ENCODE measurements at regions not wholly inside any gene's neighbourhood (a gene's known extent, or its start where the extent isn't known, plus 50 kb on each side); places are given as distances from the start of the nearest gene placed in this dataset.

GRCh38 chr12:13383379-13383778 is 186.9 kb downstream of the EMP1 start:
- no peaks in the 10 kb centered on the region; the same call in none of the 2 replicates for H3K27me3 ChIP-seq (replicated peaks; ENCODE audit: control insufficient read depth, insufficient read depth, low read length)
- H3K4me3 ChIP-seq (replicated peaks; ENCODE audit: low read depth, low read length) = no peak overlapping the region
- no peaks in the 10 kb centered on the region for H3K36me3 ChIP-seq (ENCODE audit: control insufficient read depth, insufficient read depth, low read length)
- TF ChIP-seq, protein P1, sequence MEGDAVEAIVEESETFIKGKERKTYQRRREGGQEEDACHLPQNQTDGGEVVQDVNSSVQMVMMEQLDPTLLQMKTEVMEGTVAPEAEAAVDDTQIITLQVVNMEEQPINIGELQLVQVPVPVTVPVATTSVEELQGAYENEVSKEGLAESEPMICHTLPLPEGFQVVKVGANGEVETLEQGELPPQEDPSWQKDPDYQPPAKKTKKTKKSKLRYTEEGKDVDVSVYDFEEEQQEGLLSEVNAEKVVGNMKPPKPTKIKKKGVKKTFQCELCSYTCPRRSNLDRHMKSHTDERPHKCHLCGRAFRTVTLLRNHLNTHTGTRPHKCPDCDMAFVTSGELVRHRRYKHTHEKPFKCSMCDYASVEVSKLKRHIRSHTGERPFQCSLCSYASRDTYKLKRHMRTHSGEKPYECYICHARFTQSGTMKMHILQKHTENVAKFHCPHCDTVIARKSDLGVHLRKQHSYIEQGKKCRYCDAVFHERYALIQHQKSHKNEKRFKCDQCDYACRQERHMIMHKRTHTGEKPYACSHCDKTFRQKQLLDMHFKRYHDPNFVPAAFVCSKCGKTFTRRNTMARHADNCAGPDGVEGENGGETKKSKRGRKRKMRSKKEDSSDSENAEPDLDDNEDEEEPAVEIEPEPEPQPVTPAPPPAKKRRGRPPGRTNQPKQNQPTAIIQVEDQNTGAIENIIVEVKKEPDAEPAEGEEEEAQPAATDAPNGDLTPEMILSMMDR (IDR thresholded peaks at IDR 0.05; ENCODE audit: insufficient read depth, low read length, poor library complexity, severe bottlenecking) = no peak
- DNase-seq (ENCODE audit: extremely low read depth, insufficient read length) = no peak

- Histone ChIP-seq H3K36me3 (ENCODE audit: control insufficient read depth, insufficient read depth, low read length) (no peaks in the 10 kb centered on the region), H3K27me3 (replicated peaks; ENCODE audit: control insufficient read depth, insufficient read depth, low read length) (no peaks in the 10 kb centered on the region; the same call in 1 of the 2 replicates), H3K4me3 (replicated peaks; ENCODE audit: low read depth, low read length) (no peak overlapping the region)
- no peak for DNase-seq (ENCODE audit: extremely low read depth, insufficient read length)
- TF ChIP-seq, protein P1 (IDR thresholded peaks at IDR 0.05; ENCODE audit: insufficient read depth, low read length, poor library complexity, severe bottlenecking) = no peak
Observed at GRCh38 chr12:13380297-13380696, 183.8 kb downstream of the EMP1 start.

- no peak for DNase-seq (ENCODE audit: extremely low read depth, insufficient read length)
- Histone ChIP-seq H3K4me3 (replicated peaks; ENCODE audit: low read depth, low read length) (no peak overlapping the region), H3K36me3 (ENCODE audit: control insufficient read depth, insufficient read depth, low read length) (no peaks in the 10 kb centered on the region), H3K27me3 (replicated peaks; ENCODE audit: control insufficient read depth, insufficient read depth, low read length) (no peaks in the 10 kb centered on the region; the same call in 1 of the 2 replicates)
- TF ChIP-seq, protein P1 (IDR thresholded peaks at IDR 0.05; ENCODE audit: insufficient read depth, low read length, poor library complexity, severe bottlenecking) = no peak
Observed at GRCh38 chr12:13379531-13380188, 183.1 kb downstream of the EMP1 start.

DNA sequence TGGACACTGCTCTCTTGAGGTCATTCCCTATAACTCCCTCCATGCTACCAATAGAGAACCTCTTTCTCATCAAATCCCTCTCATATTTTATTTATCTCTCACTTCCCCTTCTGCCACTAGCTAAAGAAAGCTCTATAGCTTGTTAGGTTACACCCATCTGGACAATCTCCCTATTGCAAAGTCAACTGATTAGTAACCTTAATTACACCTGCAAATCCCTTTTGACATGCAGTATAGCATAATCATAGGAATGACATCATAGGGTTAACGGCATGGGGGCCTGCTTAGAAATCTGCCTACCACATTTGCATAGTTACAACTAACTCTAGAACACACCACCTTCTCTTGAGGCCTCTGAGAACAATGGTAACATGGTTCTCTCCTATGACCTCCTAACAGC is 181.2 kb downstream of the EMP1 start:
- no peaks in the 10 kb centered on the region; the same call in 1 of the 2 replicates for H3K27me3 ChIP-seq (replicated peaks; ENCODE audit: control insufficient read depth, insufficient read depth, low read length)
- no peak overlapping the region for H3K4me3 ChIP-seq (replicated peaks; ENCODE audit: low read depth, low read length)
- TF ChIP-seq, protein P1 (IDR thresholded peaks at IDR 0.05; ENCODE audit: insufficient read depth, low read length, poor library complexity, severe bottlenecking) = no peak
- DNase-seq (ENCODE audit: extremely low read depth, insufficient read length) = no peak
- no peaks in the 10 kb centered on the region for H3K36me3 ChIP-seq (ENCODE audit: control insufficient read depth, insufficient read depth, low read length)

- Histone ChIP-seq H3K27me3 (replicated peaks; ENCODE audit: control insufficient read depth, insufficient read depth, low read length) (no peaks in the 10 kb centered on the region; the same call in 1 of the 2 replicates), H3K36me3 (ENCODE audit: control insufficient read depth, insufficient read depth, low read length) (no peaks in the 10 kb centered on the region), H3K4me3 (replicated peaks; ENCODE audit: low read depth, low read length) (no peak overlapping the region)
- DNase-seq (ENCODE audit: extremely low read depth, insufficient read length) = no peak
- TF ChIP-seq, protein P1 (IDR thresholded peaks at IDR 0.05; ENCODE audit: insufficient read depth, low read length, poor library complexity, severe bottlenecking) = no peak
Observed at GRCh38 chr12:13376610-13377373, 180.3 kb downstream of the EMP1 start.

Measured in GM06990 (cell line).